ENCODE measurements at regions not wholly inside any gene's neighbourhood (a gene's known extent, or its start where the extent isn't known, plus 50 kb on each side); places are given as distances from the start of the nearest gene placed in this dataset.
"Not testable (repeated sequence)": the region's sequence is repeated elsewhere in the genome, so short reads cannot be mapped to it uniquely, and the experiment has no call there.

- Histone ChIP-seq H3K4me1 (ENCODE audit: insufficient read depth, low read length) (no peaks in the 10 kb centered on the region), H3K36me3 (ENCODE audit: insufficient read depth, low read length) (no peaks in the 10 kb centered on the region), H3K9ac (ENCODE audit: low read depth, low read length) (no peak overlapping the region), H3K9me3 (ENCODE audit: control insufficient read depth, insufficient read depth, low read length) (no peaks in the 10 kb centered on the region)
These were observed 128.9 kb downstream of the ELOVL4 start for GRCh38 chr6:79818471-79818870.

GRCh38 chr6:79814940-79815339 is 132.4 kb downstream of the ELOVL4 start:
- no peaks in the 10 kb centered on the region for H3K9me3 ChIP-seq (ENCODE audit: control insufficient read depth, insufficient read depth, low read length)
- no peak overlapping the region for H3K9ac ChIP-seq (ENCODE audit: low read depth, low read length)
- peaks cover 4% of the 10 kb centered on the region; the same call in 1 of the 2 replicates for H3K4me1 ChIP-seq (ENCODE audit: insufficient read depth, low read length)
- H3K36me3 ChIP-seq (ENCODE audit: insufficient read depth, low read length), result no peaks in the 10 kb centered on the region

GRCh38 chr6:79813854-79814709 is 133.3 kb downstream of the ELOVL4 start:
- Histone ChIP-seq H3K4me1 (ENCODE audit: insufficient read depth, low read length) (peaks cover 5% of the 10 kb centered on the region; the same call in 1 of the 2 replicates), H3K9me3 (ENCODE audit: control insufficient read depth, insufficient read depth, low read length) (no peaks in the 10 kb centered on the region), H3K36me3 (ENCODE audit: insufficient read depth, low read length) (no peaks in the 10 kb centered on the region), H3K9ac (ENCODE audit: low read depth, low read length) (no peak overlapping the region)

- no peaks in the 10 kb centered on the region for H3K9me3 ChIP-seq (ENCODE audit: control insufficient read depth, insufficient read depth, low read length)
- H3K9ac ChIP-seq (ENCODE audit: low read depth, low read length), result no peak overlapping the region
- H3K4me1 ChIP-seq (ENCODE audit: insufficient read depth, low read length), result peaks cover 5% of the 10 kb centered on the region; the same call in 1 of the 2 replicates
- H3K36me3 ChIP-seq (ENCODE audit: insufficient read depth, low read length), result no peaks in the 10 kb centered on the region
These were observed 134.1 kb downstream of the ELOVL4 start for GRCh38 chr6:79813143-79813850.

GRCh38 chr6:79812195-79812594 is 135.2 kb downstream of the ELOVL4 start:
- H3K36me3 ChIP-seq (ENCODE audit: insufficient read depth, low read length), result no peaks in the 10 kb centered on the region
- H3K9me3 ChIP-seq (ENCODE audit: control insufficient read depth, insufficient read depth, low read length), result no peaks in the 10 kb centered on the region
- H3K4me1 ChIP-seq (ENCODE audit: insufficient read depth, low read length), result peaks cover 5% of the 10 kb centered on the region; the same call in 1 of the 2 replicates
- no peak overlapping the region for H3K9ac ChIP-seq (ENCODE audit: low read depth, low read length)

- no peak overlapping the region for H3K9ac ChIP-seq (ENCODE audit: low read depth, low read length)
- peaks cover 5% of the 10 kb centered on the region; the same call in 1 of the 2 replicates for H3K4me1 ChIP-seq (ENCODE audit: insufficient read depth, low read length)
- H3K36me3 ChIP-seq (ENCODE audit: insufficient read depth, low read length), result no peaks in the 10 kb centered on the region
- H3K9me3 ChIP-seq (ENCODE audit: control insufficient read depth, insufficient read depth, low read length), result no peaks in the 10 kb centered on the region; the same call in 1 of the 2 replicates
These were observed 136.5 kb downstream of the ELOVL4 start for GRCh38 chr6:79810871-79811270.

- Histone ChIP-seq H3K36me3 (ENCODE audit: insufficient read depth, low read length) (no peaks in the 10 kb centered on the region), H3K9ac (ENCODE audit: low read depth, low read length) (no peak overlapping the region), H3K4me1 (ENCODE audit: insufficient read depth, low read length) (peaks cover 5% of the 10 kb centered on the region; the same call in 1 of the 2 replicates), H3K9me3 (ENCODE audit: control insufficient read depth, insufficient read depth, low read length) (no peaks in the 10 kb centered on the region; the same call in 1 of the 2 replicates)
These were observed 137.1 kb downstream of the ELOVL4 start for GRCh38 chr6:79810185-79810705.

- H3K4me1 ChIP-seq (ENCODE audit: insufficient read depth, low read length), result peaks cover 5% of the 10 kb centered on the region; the same call in 1 of the 2 replicates
- no peaks in the 10 kb centered on the region for H3K36me3 ChIP-seq (ENCODE audit: insufficient read depth, low read length)
- no peak overlapping the region for H3K9ac ChIP-seq (ENCODE audit: low read depth, low read length)
- H3K9me3 ChIP-seq (ENCODE audit: control insufficient read depth, insufficient read depth, low read length), result no peaks in the 10 kb centered on the region; the same call in 1 of the 2 replicates
These were observed 138.4 kb downstream of the ELOVL4 start for GRCh38 chr6:79808921-79809320.

GRCh38 chr6:79806661-79807060 is 140.7 kb downstream of the ELOVL4 start:
- H3K9ac ChIP-seq (ENCODE audit: low read depth, low read length); H3K9me3 ChIP-seq (ENCODE audit: control insufficient read depth, insufficient read depth, low read length); H3K36me3 ChIP-seq (ENCODE audit: insufficient read depth, low read length); H3K4me1 ChIP-seq (ENCODE audit: insufficient read depth, low read length): not testable (repeated sequence)

- Histone ChIP-seq H3K4me1 (ENCODE audit: insufficient read depth, low read length) (no peaks in the 10 kb centered on the region), H3K9ac (ENCODE audit: low read depth, low read length) (no peak overlapping the region), H3K9me3 (ENCODE audit: control insufficient read depth, insufficient read depth, low read length) (no peaks in the 10 kb centered on the region; the same call in 1 of the 2 replicates), H3K36me3 (ENCODE audit: insufficient read depth, low read length) (no peaks in the 10 kb centered on the region)
These were observed 142.6 kb downstream of the ELOVL4 start for GRCh38 chr6:79804732-79805131.

GRCh38 chr6:79803917-79804316 is 143.4 kb downstream of the ELOVL4 start:
- Histone ChIP-seq H3K9ac (ENCODE audit: low read depth, low read length) (no peak overlapping the region), H3K36me3 (ENCODE audit: insufficient read depth, low read length) (no peaks in the 10 kb centered on the region), H3K4me1 (ENCODE audit: insufficient read depth, low read length) (no peaks in the 10 kb centered on the region), H3K9me3 (ENCODE audit: control insufficient read depth, insufficient read depth, low read length) (no peaks in the 10 kb centered on the region; the same call in 1 of the 2 replicates)

GRCh38 chr6:79802657-79803300 is 144.6 kb downstream of the ELOVL4 start:
- no peaks in the 10 kb centered on the region; the same call in 1 of the 2 replicates for H3K9me3 ChIP-seq (ENCODE audit: control insufficient read depth, insufficient read depth, low read length)
- H3K9ac ChIP-seq (ENCODE audit: low read depth, low read length), result no peak overlapping the region
- no peaks in the 10 kb centered on the region for H3K36me3 ChIP-seq (ENCODE audit: insufficient read depth, low read length)
- no peaks in the 10 kb centered on the region for H3K4me1 ChIP-seq (ENCODE audit: insufficient read depth, low read length)

GRCh38 chr6:79801362-79801761 is 146.0 kb downstream of the ELOVL4 start:
- no peak overlapping the region for H3K9ac ChIP-seq (ENCODE audit: low read depth, low read length)
- H3K4me1 ChIP-seq (ENCODE audit: insufficient read depth, low read length), result 0 out of 2 replicates have a peak, but pooled peaks cover 2% of the 10 kb centered on the region

GRCh38 chr6:79798841-79799240 is 148.5 kb downstream of the ELOVL4 start:
- no peaks in the 10 kb centered on the region for H3K36me3 ChIP-seq (ENCODE audit: insufficient read depth, low read length)
- no peak overlapping the region for H3K9ac ChIP-seq (ENCODE audit: low read depth, low read length)
- no peaks in the 10 kb centered on the region for H3K9me3 ChIP-seq (ENCODE audit: control insufficient read depth, insufficient read depth, low read length)
- H3K4me1 ChIP-seq (ENCODE audit: insufficient read depth, low read length), result 0 out of 2 replicates have a peak, but pooled peaks cover 3% of the 10 kb centered on the region

More at GRCh38 chr6:79801362-79801761, 146.0 kb downstream of the ELOVL4 start:
- H3K36me3 ChIP-seq (ENCODE audit: insufficient read depth, low read length), result no peaks in the 10 kb centered on the region
- H3K9me3 ChIP-seq (ENCODE audit: control insufficient read depth, insufficient read depth, low read length), result no peaks in the 10 kb centered on the region
